CD4-positive, alpha-beta T cell treated with Interleukin-10 for 1 hour (primary cell): ENCODE measurements at regions not wholly inside any gene's neighbourhood (a gene's known extent, or its start where the extent isn't known, plus 50 kb on each side); places are given as distances from the start of the nearest gene placed in this dataset.
A peak's percentile ranks its signal among the peaks of the same experiment; 100 is the strongest.
"Not testable (repeated sequence)": the region's sequence is repeated elsewhere in the genome, so short reads cannot be mapped to it uniquely, and the experiment has no call there.

ENCODE experiments used
- DNase-seq: peaks from one replicate; pipeline ENCODE4 v3.0.0-alpha.2; 2020

- no peak for DNase-seq
These were observed 105.6 kb upstream of the DLG1 start for GRCh38 chr3:197404030-197404429.

GRCh38 chr3:197402401-197402800, 104.0 kb upstream of the DLG1 start:
- not testable (repeated sequence) for DNase-seq

GRCh38 chr3:197399486-197399885, 101.1 kb upstream of the DLG1 start:
- DNase-seq, result no peak

- no peak for DNase-seq
These were observed 100.0 kb upstream of the DLG1 start for GRCh38 chr3:197398286-197398878.

- DNase-seq, result no peak
These were observed 99.4 kb upstream of the DLG1 start for GRCh38 chr3:197397838-197398237.

GRCh38 chr3:197394464-197395321, 96.3 kb upstream of the DLG1 start:
- peak; percentile 11 for DNase-seq

GRCh38 chr3:197394126-197394463, 95.7 kb upstream of the DLG1 start:
- DNase-seq, result not testable (repeated sequence)

GRCh38 chr3:197393711-197394110, 95.3 kb upstream of the DLG1 start:
- DNase-seq, result no peak

- no peak for DNase-seq
These were observed 94.5 kb upstream of the DLG1 start for GRCh38 chr3:197392961-197393360.

GRCh38 chr3:197381371-197381770, 83.0 kb upstream of the DLG1 start:
- DNase-seq, result no peak

- DNase-seq, result no peak
These were observed 82.4 kb upstream of the DLG1 start for GRCh38 chr3:197380786-197381185.

GRCh38 chr3:197378985-197379718, 80.7 kb upstream of the DLG1 start:
- DNase-seq, result no peak

GRCh38 chr3:197376735-197377555, 78.5 kb upstream of the DLG1 start:
- DNase-seq, result no peak

GRCh38 chr3:197376020-197376419, 77.6 kb upstream of the DLG1 start:
- DNase-seq, result no peak

- no peak for DNase-seq
These were observed 76.6 kb upstream of the DLG1 start for GRCh38 chr3:197375001-197375441.

GRCh38 chr3:197373096-197373495, 74.7 kb upstream of the DLG1 start:
- DNase-seq, result no peak

- no peak for DNase-seq
These were observed 73.7 kb upstream of the DLG1 start for GRCh38 chr3:197372047-197372661.

- no peak for DNase-seq
These were observed 73.2 kb upstream of the DLG1 start for GRCh38 chr3:197371591-197372046.

- no peak for DNase-seq
These were observed 71.1 kb upstream of the DLG1 start for GRCh38 chr3:197369545-197369944.

- DNase-seq, result no peak
These were observed 70.4 kb upstream of the DLG1 start for GRCh38 chr3:197368821-197369220.

- no peak for DNase-seq
These were observed 69.9 kb upstream of the DLG1 start for GRCh38 chr3:197368330-197368729.

GRCh38 chr3:197367081-197367780, 68.8 kb upstream of the DLG1 start:
- no peak for DNase-seq
